H9 (cell line): ENCODE measurements at regions not wholly inside any gene's neighbourhood (a gene's known extent, or its start where the extent isn't known, plus 50 kb on each side); places are given as distances from the start of the nearest gene placed in this dataset.

Experiments used
- DNase-seq: peaks from one replicate; pipeline ENCODE4 v3.0.0-alpha.2; 2017
- H2AFZ ChIP-seq: one replicate; pipeline ENCODE4 v1.6.1; 2013; ENCODE audit warnings: mild to moderate bottlenecking, low read length, control low read depth, moderate library complexity
- H2AK5ac ChIP-seq: 2 replicates; pipeline ENCODE4 v1.6.1; 2013; ENCODE audit warnings: low read length, control low read depth, mixed read lengths; ENCODE audit not compliant: insufficient read length
- H2BK120ac ChIP-seq: one replicate; pipeline ENCODE4 v1.6.1; 2013; ENCODE audit warnings: low read depth, mild to moderate bottlenecking, low read length, control low read depth, inconsistent platforms; ENCODE audit not compliant: poor library complexity, severe bottlenecking
- H2BK12ac ChIP-seq: 2 replicates; pipeline ENCODE4 v1.6.1; 2013; ENCODE audit warnings: low read length, control low read depth, mixed read lengths, low read depth; ENCODE audit not compliant: insufficient read length
- H2BK15ac ChIP-seq: 2 replicates; pipeline ENCODE4 v1.6.1; 2013; ENCODE audit warnings: low read depth, low read length, control low read depth
- H2BK20ac ChIP-seq: one replicate; pipeline ENCODE4 v1.6.1; 2013; ENCODE audit warnings: low read depth, mild to moderate bottlenecking, low read length, control low read depth, inconsistent platforms; ENCODE audit not compliant: poor library complexity, severe bottlenecking
- H2BK5ac ChIP-seq: 2 replicates; pipeline ENCODE4 v1.6.1; 2013; ENCODE audit warnings: low read length, control low read depth, mixed read lengths; ENCODE audit not compliant: insufficient read length
- H3K14ac ChIP-seq: 2 replicates; pipeline ENCODE4 v1.6.1; 2013; ENCODE audit warnings: low read length, control low read depth; ENCODE audit not compliant: insufficient read depth
- H3K18ac ChIP-seq: 2 replicates; pipeline ENCODE4 v1.6.1; 2013; ENCODE audit warnings: low read depth, mild to moderate bottlenecking, mixed read lengths, low read length, control low read depth; ENCODE audit not compliant: insufficient read length
- H3K23ac ChIP-seq: 2 replicates; pipeline ENCODE4 v1.6.1; 2013; ENCODE audit warnings: low read length, control low read depth, mixed read lengths, low read depth; ENCODE audit not compliant: insufficient read length
- H3K23me2 ChIP-seq: 2 replicates; pipeline ENCODE4 v1.6.1; 2013; ENCODE audit warnings: low read depth, mild to moderate bottlenecking, mixed read lengths, low read length, control low read depth; ENCODE audit not compliant: insufficient read length, poor library complexity, severe bottlenecking
- H3K27ac ChIP-seq: 2 replicates; pipeline ENCODE4 v1.5.1; 2013; ENCODE audit warnings: low read length, control low read depth, mixed read lengths, low read depth; ENCODE audit not compliant: insufficient read length
- H3K27me3 ChIP-seq: 2 replicates; pipeline ENCODE4 v1.6.1; 2013; ENCODE audit warnings: low read length, control low read depth, inconsistent platforms; ENCODE audit not compliant: insufficient read depth
- H3K4ac ChIP-seq: 2 replicates; pipeline ENCODE4 v1.6.1; 2013; ENCODE audit warnings: low read depth, mild to moderate bottlenecking, control low read depth, inconsistent platforms, low read length, moderate library complexity
- H3K4me1 ChIP-seq: 2 replicates; pipeline ENCODE4 v1.6.1; 2013; ENCODE audit warnings: low read length, control low read depth, inconsistent platforms; ENCODE audit not compliant: insufficient read depth
- H3K4me2 ChIP-seq: 2 replicates; pipeline ENCODE4 v1.6.1; 2013; ENCODE audit warnings: low read length, control low read depth, mixed read lengths; ENCODE audit not compliant: insufficient read length, insufficient read depth
- H3K56ac ChIP-seq: 2 replicates; pipeline ENCODE4 v1.6.1; 2013; ENCODE audit warnings: low read depth, mild to moderate bottlenecking, mixed read lengths, low read length, control low read depth; ENCODE audit not compliant: insufficient read length
- H3K79me1 ChIP-seq: 2 replicates; pipeline ENCODE4 v1.6.1; 2013; ENCODE audit warnings: low read depth, mild to moderate bottlenecking, moderate library complexity, low read length, control low read depth, inconsistent platforms; ENCODE audit not compliant: insufficient read depth, poor library complexity, severe bottlenecking
- H3K79me2 ChIP-seq: 2 replicates; pipeline ENCODE4 v1.6.1; 2013; ENCODE audit warnings: low read length, control low read depth, inconsistent platforms; ENCODE audit not compliant: insufficient read depth
- H3K9ac ChIP-seq: 2 replicates; pipeline ENCODE4 v1.6.1; 2013; ENCODE audit warnings: low read length, control low read depth, mixed read lengths; ENCODE audit not compliant: insufficient read length; ENCODE audit errors: extremely low read depth
- H3K9me3 ChIP-seq: one replicate; pipeline ENCODE4 v1.6.1; 2013; ENCODE audit warnings: low read depth, low read length, inconsistent platforms; ENCODE audit not compliant: control insufficient read depth
- H3T11ph ChIP-seq: one replicate; pipeline ENCODE4 v1.6.1; 2013; ENCODE audit warnings: mild to moderate bottlenecking, low read length, control low read depth, inconsistent platforms
- H4K20me1 ChIP-seq: one replicate; pipeline ENCODE4 v1.6.1; 2013; ENCODE audit not compliant: control insufficient read depth, insufficient read length, insufficient read depth
- H4K5ac ChIP-seq: 2 replicates; pipeline ENCODE4 v1.6.1; 2013; ENCODE audit warnings: low read depth, mild to moderate bottlenecking, mixed read lengths, low read length, control low read depth; ENCODE audit not compliant: insufficient read length
- H4K8ac ChIP-seq: replicated peaks from 2 replicates; pipeline ENCODE4 v1.6.1; 2013; ENCODE audit warnings: low read length, control low read depth, mixed read lengths, low read depth; ENCODE audit not compliant: insufficient read length
- H4K91ac ChIP-seq: 2 replicates; pipeline ENCODE4 v1.6.1; 2013; ENCODE audit warnings: low read depth, mild to moderate bottlenecking, moderate library complexity, mixed read lengths, low read length, control low read depth; ENCODE audit not compliant: insufficient read length
- H3K27ac Mint-ChIP-seq, 3 experiments: 2 replicates in 2 of 3; 3 replicates in 1 of 3; pipeline ENCODE4 v1.8.0; 2020 to 2021; ENCODE audit warnings: mixed read lengths in 3 of 3, mild to moderate bottlenecking in 1 of 3, moderate library complexity in 1 of 3
- H3K27me3 Mint-ChIP-seq: 2 replicates; pipeline ENCODE4 v1.8.0; 2021; ENCODE audit warnings: low read depth, mild to moderate bottlenecking, moderate library complexity, mixed read lengths
- H3K36me3 Mint-ChIP-seq, 3 experiments: 2 replicates in 2 of 3; 3 replicates in 1 of 3; pipeline ENCODE4 v1.8.0; 2020 to 2021; ENCODE audit warnings: low read depth in 3 of 3, mixed read lengths in 3 of 3; ENCODE audit not compliant: insufficient read depth in 1 of 3
- H3K4me1 Mint-ChIP-seq, 2 experiments: 2 replicates each; pipeline ENCODE4 v1.8.0; 2020; ENCODE audit warnings: mixed read lengths in 2 of 2
- H3K4me3 Mint-ChIP-seq, 2 experiments: 2 replicates in 1 of 2; 3 replicates in 1 of 2; pipeline ENCODE4 v1.8.0; 2020 to 2021; ENCODE audit warnings: mild to moderate bottlenecking in 2 of 2, mixed read lengths in 2 of 2, moderate library complexity in 1 of 2
- H3K9me3 Mint-ChIP-seq, 2 experiments: 2 replicates in 1 of 2; 3 replicates in 1 of 2; pipeline ENCODE4 v1.8.0; 2020; ENCODE audit warnings: mild to moderate bottlenecking in 2 of 2, mixed read lengths in 2 of 2, moderate library complexity in 1 of 2
- CTCF ChIP-seq: fragments of 200-600 bp; sonication (generic); conservative IDR thresholded peaks from 3 replicates; pipeline ENCODE4 v1.8.0; 2021; ENCODE audit warnings: antibody characterized with exemption, mild to moderate bottlenecking
- WGBS: extraction: QIAGEN DNeasy Blood & Tissue Kit; methylation state at CpG from one replicate; pipeline ENCODE4 v1.1.7; 2013; ENCODE audit warnings: missing lambda C conversion rate, low lambda C conversion rate, mixed read lengths; ENCODE audit not compliant: insufficient read length; ENCODE audit errors: extremely low coverage; 5-methylcytosine and 5-hydroxymethylcytosine counted together

- Histone ChIP-seq H3K79me2 (no peaks in the 10 kb centered on the region), H3K23me2 (no peaks in the 10 kb centered on the region), H2BK120ac (no peak overlapping the region), H3K79me1 (no peaks in the 10 kb centered on the region), H3K9ac (no peak overlapping the region), H2AK5ac (no peak overlapping the region), H4K5ac (no peak overlapping the region), H3K27me3 (no peaks in the 10 kb centered on the region), H3K4me1 (no peaks in the 10 kb centered on the region), H4K20me1 (no peaks in the 10 kb centered on the region), H3K14ac (no peak overlapping the region), H4K8ac (no peak overlapping the region), H3K18ac (no peak overlapping the region), H3K9me3 (peaks cover 44% of the 10 kb centered on the region), H2BK5ac (no peak overlapping the region), H3K27ac (no peak overlapping the region), H2AFZ (no peak overlapping the region), H3T11ph (no peak overlapping the region), H3K56ac (no peak overlapping the region), H3K4ac (no peak overlapping the region), H2BK20ac (no peak overlapping the region), H3K23ac (no peak overlapping the region), H2BK12ac (no peak overlapping the region), H2BK15ac (no peak overlapping the region), H3K4me2 (no peak overlapping the region), H4K91ac (no peak overlapping the region)
- Mint-ChIP-seq H3K36me3 (peaks cover 4 to 12% (median 8%) of the 10 kb centered on the region in 3 experiments; a peak in 5 of 7 replicates), H3K4me1 (no peaks in the 10 kb centered on the region), H3K4me3 (no peak overlapping the region), H3K27me3 (no peaks in the 10 kb centered on the region), H3K9me3 (peaks cover 69 to 80% of the 10 kb centered on the region in 2 experiments), H3K27ac (no peak overlapping the region)
- WGBS: no CpG with 5 or more reads among the region's 1 CpG
- no peak for DNase-seq
- TF ChIP-seq CTCF: no peak
Observed at GRCh38 chr5:50299896-50300295, 141.2 kb downstream of the EMB start.
